Kidney (tissue), 13 donors: ENCODE measurements at regions not wholly inside any gene's neighbourhood (a gene's known extent, or its start where the extent isn't known, plus 50 kb on each side); places are given as distances from the start of the nearest gene placed in this dataset.

Experiments
- DNase-seq, 5 donors: peaks; one replicate each; pipeline ENCODE4 v3.0.0-alpha.2; 2013 to 2020
- FAIRE-seq: peaks from 2 replicates; lab custom pipeline; 2012; peaks lifted over from hg19 to GRCh38; lab: Jason Lieb, UNC
- H3K27ac ChIP-seq, 2 donors: one replicate each; pipeline ENCODE4 v1.7.0; 2013; ENCODE audit warnings: low read depth in 2 of 2, low read length in 2 of 2, inconsistent platforms in 1 of 2
- H3K27me3 ChIP-seq: one replicate; pipeline ENCODE4 v1.7.1; 2013; ENCODE audit warnings: low read length, inconsistent platforms; ENCODE audit not compliant: control insufficient read depth, insufficient read depth
- H3K36me3 ChIP-seq, 3 donors: one replicate each; pipeline versions ENCODE4 v1.7.0 to v1.7.1; 2013; ENCODE audit warnings: low read length in 3 of 3, control low read depth in 1 of 3, inconsistent platforms in 1 of 3; ENCODE audit not compliant: insufficient read depth in 3 of 3, control insufficient read depth in 2 of 3
- H3K4me1 ChIP-seq, 3 donors: one replicate each; pipeline versions ENCODE4 v1.7.0 to v1.7.1; 2013; ENCODE audit warnings: low read length in 3 of 3, inconsistent platforms in 1 of 3, low read depth in 1 of 3; ENCODE audit not compliant: control insufficient read depth in 2 of 3, insufficient read depth in 2 of 3
- H3K4me3 ChIP-seq, 3 donors: one replicate each; pipeline versions ENCODE4 v1.7.0 to v1.8.1; 2013; ENCODE audit warnings: low read length in 3 of 3, control low read depth in 1 of 3, inconsistent platforms in 1 of 3
- H3K9ac ChIP-seq, 3 donors: one replicate each; pipeline versions ENCODE4 v1.7.0 to v1.7.1; 2013; ENCODE audit warnings: low read length in 3 of 3, control low read depth in 1 of 3, inconsistent platforms in 1 of 3
- H3K9me3 ChIP-seq, 3 donors: one replicate each; pipeline versions ENCODE4 v1.7.0 to v1.7.1; 2013; ENCODE audit warnings: low read length in 3 of 3, control low read depth in 1 of 3, inconsistent platforms in 1 of 3; ENCODE audit not compliant: control insufficient read depth in 2 of 3, insufficient read depth in 1 of 3
- intact Hi-C: fragments of 100-400 bp; cut with DNase I; formaldehyde crosslinking; loops from one replicate; pipeline ENCODE4 v1.11.1; 2022
- TF ChIP-seq, protein P1 (sequence below): IDR thresholded peaks from 3 replicates; pipeline ENCODE4 v1.5.1; 2012; ENCODE audit warnings: mild to moderate bottlenecking, moderate library complexity, borderline replicate concordance; ENCODE audit not compliant: insufficient read depth; ENCODE audit errors: extremely low read depth
- donor health status: control.
- donor health status: control.
- donor health status: control.
- donor health status: control.
- donor health status: control.
- donor health status: DM: yes; HTN: yes; CAD: no.
- donor health status: Normal renal cell carcinoma (clear cell type).

DNA sequence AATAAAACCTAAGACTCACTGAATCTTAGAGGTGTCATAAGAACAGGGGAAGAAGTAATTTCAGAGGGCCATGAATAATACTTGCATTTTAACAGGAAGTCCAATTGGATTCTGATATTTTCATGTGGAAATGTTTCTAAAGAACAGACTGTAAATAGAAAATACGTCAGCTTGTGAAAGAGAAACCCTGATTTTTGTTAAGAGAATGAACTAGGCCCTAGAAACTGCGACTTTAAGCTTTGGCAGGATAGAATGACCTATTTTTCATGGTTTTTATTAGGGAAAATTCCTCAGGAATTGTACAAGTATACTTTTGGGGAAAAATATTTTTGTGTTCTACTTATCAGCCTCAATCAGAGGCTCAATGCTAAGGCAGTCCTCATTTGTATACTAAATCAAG, 215.5 kb upstream of the ACTBL2 start:
- no peaks in the 10 kb centered on the region for H3K9me3 ChIP-seq
- TF ChIP-seq, protein P1, sequence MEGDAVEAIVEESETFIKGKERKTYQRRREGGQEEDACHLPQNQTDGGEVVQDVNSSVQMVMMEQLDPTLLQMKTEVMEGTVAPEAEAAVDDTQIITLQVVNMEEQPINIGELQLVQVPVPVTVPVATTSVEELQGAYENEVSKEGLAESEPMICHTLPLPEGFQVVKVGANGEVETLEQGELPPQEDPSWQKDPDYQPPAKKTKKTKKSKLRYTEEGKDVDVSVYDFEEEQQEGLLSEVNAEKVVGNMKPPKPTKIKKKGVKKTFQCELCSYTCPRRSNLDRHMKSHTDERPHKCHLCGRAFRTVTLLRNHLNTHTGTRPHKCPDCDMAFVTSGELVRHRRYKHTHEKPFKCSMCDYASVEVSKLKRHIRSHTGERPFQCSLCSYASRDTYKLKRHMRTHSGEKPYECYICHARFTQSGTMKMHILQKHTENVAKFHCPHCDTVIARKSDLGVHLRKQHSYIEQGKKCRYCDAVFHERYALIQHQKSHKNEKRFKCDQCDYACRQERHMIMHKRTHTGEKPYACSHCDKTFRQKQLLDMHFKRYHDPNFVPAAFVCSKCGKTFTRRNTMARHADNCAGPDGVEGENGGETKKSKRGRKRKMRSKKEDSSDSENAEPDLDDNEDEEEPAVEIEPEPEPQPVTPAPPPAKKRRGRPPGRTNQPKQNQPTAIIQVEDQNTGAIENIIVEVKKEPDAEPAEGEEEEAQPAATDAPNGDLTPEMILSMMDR, result no peak
- no peaks in the 10 kb centered on the region for H3K36me3 ChIP-seq
- intact Hi-C loops, result no loop called here
- H3K4me3 ChIP-seq, result no peak overlapping the region
- H3K27me3 ChIP-seq, result no peaks in the 10 kb centered on the region
- H3K27ac ChIP-seq, result no peak overlapping the region
- no peak overlapping the region for H3K9ac ChIP-seq
- DNase-seq (no peak), FAIRE-seq (no peak)
- H3K4me1 ChIP-seq, result no peaks in the 10 kb centered on the region

DNA sequence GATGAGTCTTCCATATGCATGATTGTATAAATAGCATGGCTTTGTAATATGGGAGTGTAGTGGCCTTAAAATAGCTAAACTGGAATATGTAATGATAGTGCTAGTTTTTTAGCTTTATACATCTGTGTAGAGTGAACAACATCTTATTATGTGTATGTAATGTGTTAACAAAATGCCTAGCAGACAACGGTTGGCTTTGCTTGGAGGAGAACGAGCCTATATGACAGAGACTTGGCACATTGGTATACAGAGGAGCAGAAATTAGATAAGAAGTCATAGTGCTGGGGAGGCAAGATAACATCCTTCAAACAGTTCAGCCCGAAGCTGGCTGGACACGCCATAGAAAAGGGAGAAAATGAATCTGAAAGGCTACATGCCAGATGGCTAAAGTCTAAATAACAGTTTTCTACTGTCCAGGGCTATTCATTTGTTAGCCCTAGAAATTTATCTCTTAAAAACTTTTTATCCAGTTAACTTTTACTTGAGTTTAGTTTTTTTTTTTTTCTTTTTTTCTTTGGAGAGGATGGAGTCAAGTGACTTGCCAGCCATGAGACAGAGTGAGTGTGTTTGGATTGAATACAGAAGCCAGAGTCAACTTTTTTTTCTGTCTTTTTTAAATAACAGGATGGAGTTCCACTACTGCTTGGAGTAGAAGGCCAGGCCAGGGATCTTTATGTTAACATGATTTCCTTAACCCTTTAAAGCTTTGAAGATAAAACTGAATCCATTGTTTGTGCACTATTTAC, 214.4 kb upstream of the ACTBL2 start:
- no peaks in the 10 kb centered on the region for H3K4me1 ChIP-seq
- FAIRE-seq, result no peak
- H3K27ac ChIP-seq, result no peak overlapping the region

DNA sequence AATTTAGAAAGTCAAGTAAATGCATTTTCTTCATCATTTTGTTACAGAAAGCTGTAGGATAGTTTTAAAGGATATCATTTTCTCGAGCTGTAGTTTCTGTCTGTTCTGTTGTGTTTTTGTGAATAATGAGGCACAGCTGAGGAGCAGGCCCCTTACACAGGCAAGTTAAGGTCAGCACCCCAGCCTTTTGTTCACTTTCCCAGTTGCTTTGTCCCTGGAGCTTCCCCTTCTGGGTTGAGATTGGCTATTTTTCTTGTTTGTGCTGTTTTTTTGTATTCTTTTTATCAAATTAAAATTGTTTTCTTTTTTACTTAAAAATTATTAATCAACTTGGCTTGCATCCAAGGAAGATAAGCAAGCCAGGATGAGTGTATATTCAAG, 213.8 kb upstream of the ACTBL2 start:
- Histone ChIP-seq H3K9me3 (no peaks in the 10 kb centered on the region), H3K4me3 (no peak overlapping the region), H3K9ac (no peak overlapping the region), H3K27ac (no peak overlapping the region), H3K4me1 (no peaks in the 10 kb centered on the region), H3K36me3 (no peaks in the 10 kb centered on the region), H3K27me3 (no peaks in the 10 kb centered on the region)
- DNase-seq (no peak), FAIRE-seq (no peak)
- intact Hi-C loops, result no loop called here
- TF ChIP-seq, protein P1, result no peak

More for the DNA sequence above, 214.4 kb upstream of the ACTBL2 start:
- Histone ChIP-seq H3K9me3 (no peaks in the 10 kb centered on the region), H3K4me3 (no peak overlapping the region), H3K36me3 (no peaks in the 10 kb centered on the region), H3K9ac (no peak overlapping the region), H3K27me3 (no peaks in the 10 kb centered on the region)
- no peak for DNase-seq
- TF ChIP-seq, protein P1, result no peak
- intact Hi-C loops, result no loop called here
